PC-3 (cell line): ENCODE measurements at regions not wholly inside any gene's neighbourhood (a gene's known extent, or its start where the extent isn't known, plus 50 kb on each side); places are given as distances from the start of the nearest gene placed in this dataset.

ENCODE experiments used
- ATAC-seq: fragments of 200-7000 bp; cut with Tn5 transposase; 2 replicates; pipeline ENCODE4 v1.9.1; 2020; ENCODE audit warnings: mild to moderate bottlenecking, moderate library complexity
- BruUV-seq: library from RNA; stranded (reverse); fragments of 400-500 nt; replicated peaks from 2 replicates; lab custom pipeline; 2021; lab: Mats Ljungman, UMichigan
- CTCF ChIA-PET: fragments of 300-600 bp; sonication (Branson Sonifier 250); formaldehyde crosslinking; loops from one replicate; lab custom pipeline; 2022; ENCODE audit warnings: antibody characterized with exemption; lab: Charles Lee
- POLR2A ChIA-PET: fragments of 300-600 bp; sonication (Branson Sonifier 250); formaldehyde crosslinking; loops from one replicate; lab custom pipeline; 2022; ENCODE audit warnings: antibody characterized with exemption; ENCODE audit not compliant: unreplicated experiment; lab: Charles Lee
- DNase-seq: peaks from one replicate; pipeline ENCODE4 v3.0.0-alpha.2; 2015
- H2AFZ ChIP-seq: fragments of 300-600 bp; sonication (generic); 2 replicates; pipeline ENCODE4 v1.6.0; 2016; ENCODE audit warnings: antibody characterized with exemption, low read length
- H3F3A ChIP-seq: fragments of 300-600 bp; sonication (generic); one replicate; pipeline ENCODE4 v1.6.0; 2017; ENCODE audit warnings: antibody characterized with exemption, low read length, control low read depth, mild to moderate bottlenecking; ENCODE audit not compliant: unreplicated experiment
- H3K27ac ChIP-seq: fragments of 300-600 bp; sonication (generic); 2 replicates; pipeline ENCODE4 v1.5.1; 2016; ENCODE audit warnings: mild to moderate bottlenecking, low read length
- H3K27me3 ChIP-seq: fragments of 300-600 bp; sonication (generic); 2 replicates; pipeline ENCODE4 v1.6.1; 2016; ENCODE audit warnings: low read length, mixed read lengths
- H3K36me3 ChIP-seq: fragments of 300-600 bp; sonication (generic); 2 replicates; pipeline ENCODE4 v1.6.1; 2016; ENCODE audit warnings: low read depth, mixed run types, low read length, mixed read lengths
- H3K4me1 ChIP-seq: fragments of 300-600 bp; sonication (generic); 2 replicates; pipeline ENCODE4 v1.5.1; 2016; ENCODE audit warnings: low read length; ENCODE audit not compliant: insufficient read depth
- H3K4me2 ChIP-seq: fragments of 300-600 bp; sonication (generic); 2 replicates; pipeline ENCODE4 v1.6.0; 2016; ENCODE audit warnings: low read length
- H3K4me3 ChIP-seq: fragments of 300-600 bp; sonication (generic); 2 replicates; pipeline ENCODE4 v1.5.1; 2016; ENCODE audit warnings: mild to moderate bottlenecking, low read length, mixed read lengths
- H3K79me2 ChIP-seq: fragments of 300-600 bp; sonication (generic); 2 replicates; pipeline ENCODE4 v1.6.1; 2017; ENCODE audit warnings: low read length, mixed read lengths
- H3K9ac ChIP-seq: fragments of 300-600 bp; sonication (generic); 2 replicates; pipeline ENCODE4 v1.6.0; 2016; ENCODE audit warnings: mild to moderate bottlenecking, low read length
- H3K9me2 ChIP-seq: fragments of 300-600 bp; sonication (generic); replicated peaks from 2 replicates; pipeline ENCODE4 v1.6.1; 2016; ENCODE audit warnings: mixed run types, low read length, mixed read lengths
- H3K9me3 ChIP-seq: fragments of 300-600 bp; sonication (generic); 2 replicates; pipeline ENCODE4 v1.6.1; 2016; ENCODE audit warnings: low read length, mixed read lengths
- H4K20me1 ChIP-seq: fragments of 300-600 bp; sonication (generic); 2 replicates; pipeline ENCODE4 v1.6.1; 2016; ENCODE audit warnings: low read length, mixed read lengths
- CTCF ChIP-seq: fragments of 300-600 bp; sonication (generic); conservative IDR thresholded peaks from 2 replicates; pipeline ENCODE4 v1.5.1; 2017; ENCODE audit warnings: antibody characterized with exemption, low read depth, mild to moderate bottlenecking, low read length
- EZH2 ChIP-seq: fragments of 300-600 bp; sonication (generic); IDR thresholded peaks from one replicate; pipeline ENCODE4 v1.6.1; 2017; ENCODE audit warnings: antibody characterized with exemption, mild to moderate bottlenecking, low read length; ENCODE audit not compliant: unreplicated experiment
- EZH2phosphoT487 ChIP-seq: fragments of 300-600 bp; sonication (generic); IDR thresholded peaks from 2 replicates; pipeline ENCODE4 v1.6.1; 2018; ENCODE audit warnings: mild to moderate bottlenecking, antibody characterized with exemption, low read length, borderline replicate concordance
- intact Hi-C: fragments of 100-400 bp; cut with micrococcal nuclease; formaldehyde crosslinking; loops from 2 replicates; pipeline ENCODE4 v1.9.0; 2023

GRCh38 chr1:200351425-200351824 is 58.4 kb downstream of the ZNF281 start:
- ChIA-PET POLR2A (no interaction called here), CTCF (interaction anchor here (0.6 kb wide), 1 partner anchor 22 kb away, joined by 3 read pairs; no protein-coding TSS in a partner anchor)
- Histone ChIP-seq H3K27me3 (no peaks in the 10 kb centered on the region), H3K4me1 (0 out of 2 replicates have a peak, but pooled peaks cover 4% of the 10 kb centered on the region), H2AFZ (no peak overlapping the region), H3K27ac (no peak overlapping the region), H3K36me3 (no peaks in the 10 kb centered on the region), H3K4me3 (no peak overlapping the region), H3K9ac (no peak overlapping the region), H3K9me3 (no peaks in the 10 kb centered on the region), H4K20me1 (no peaks in the 10 kb centered on the region), H3K79me2 (no peaks in the 10 kb centered on the region), H3F3A (no peaks in the 10 kb centered on the region), H3K9me2 (no peaks in the 10 kb centered on the region), H3K4me2 (no peak overlapping the region)
- no peak for ATAC-seq
- intact Hi-C loops, result no loop called here
- DNase-seq, result no peak
- no TSS peak for BruUV-seq
- no peak for TF ChIP-seq EZH2
- no peak for TF ChIP-seq CTCF
- TF ChIP-seq EZH2phosphoT487, result no peak

GRCh38 chr1:200346700-200347099 is 63.1 kb downstream of the ZNF281 start:
- no peak for ATAC-seq
- Histone ChIP-seq H3K27ac (no peak overlapping the region), H3K4me3 (no peak overlapping the region), H3K27me3 (no peaks in the 10 kb centered on the region), H4K20me1 (no peaks in the 10 kb centered on the region), H3F3A (no peaks in the 10 kb centered on the region), H3K9ac (no peak overlapping the region), H3K9me3 (no peaks in the 10 kb centered on the region), H3K4me1 (peaks cover 19% of the 10 kb centered on the region), H3K79me2 (no peaks in the 10 kb centered on the region), H3K9me2 (no peaks in the 10 kb centered on the region), H3K4me2 (no peak overlapping the region), H2AFZ (no peak overlapping the region), H3K36me3 (no peaks in the 10 kb centered on the region)
- TF ChIP-seq EZH2 (no peak), CTCF (no peak), EZH2phosphoT487 (no peak)
- BruUV-seq, result no TSS peak
- ChIA-PET POLR2A (no interaction called here), CTCF (no interaction called here)
- DNase-seq, result no peak
- intact Hi-C loops, result no loop called here

DNA sequence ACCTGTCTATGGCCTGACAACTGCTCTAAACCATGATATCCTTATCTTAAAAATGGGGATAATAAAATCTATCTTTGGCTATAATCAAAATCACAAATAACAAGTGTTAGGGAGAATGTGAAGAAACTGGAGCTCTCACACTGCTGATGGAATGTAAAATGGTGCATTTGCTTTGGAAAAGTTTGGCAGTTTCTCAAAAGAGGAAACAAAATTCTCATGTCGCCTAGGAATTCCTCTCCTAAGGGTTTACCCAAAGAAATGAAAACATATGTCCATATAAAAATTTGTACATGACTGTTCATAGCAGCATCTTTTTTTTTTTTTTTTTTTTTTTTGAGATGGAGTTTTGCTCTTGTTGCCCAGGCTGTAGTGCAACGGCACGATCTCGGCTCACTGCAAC is 64.3 kb downstream of the ZNF281 start:
- ATAC-seq (no peak), DNase-seq (no peak)
- no peaks in the 10 kb centered on the region for H3K9me2 ChIP-seq
- no peaks in the 10 kb centered on the region for H3K36me3 ChIP-seq
- no TSS peak for BruUV-seq
- no peak overlapping the region for H3K27ac ChIP-seq
- H3K4me2 ChIP-seq, result no peak overlapping the region
- POLR2A ChIA-PET, result no interaction called here
- intact Hi-C loops, result no loop called here
- peaks cover 19% of the 10 kb centered on the region for H3K4me1 ChIP-seq
- H3K9ac ChIP-seq, result no peak overlapping the region
- TF ChIP-seq CTCF (no peak), EZH2 (no peak), EZH2phosphoT487 (no peak)
- no peaks in the 10 kb centered on the region for H3K9me3 ChIP-seq
- no peak overlapping the region for H3K4me3 ChIP-seq
- no peak overlapping the region for H2AFZ ChIP-seq
- CTCF ChIA-PET, result no interaction called here
- H4K20me1 ChIP-seq, result no peaks in the 10 kb centered on the region
- H3F3A ChIP-seq, result no peaks in the 10 kb centered on the region
- H3K27me3 ChIP-seq, result no peaks in the 10 kb centered on the region
- no peaks in the 10 kb centered on the region for H3K79me2 ChIP-seq
